GM23338 (cell line): ENCODE measurements at regions not wholly inside any gene's neighbourhood (a gene's known extent, or its start where the extent isn't known, plus 50 kb on each side); places are given as distances from the start of the nearest gene placed in this dataset.

Source experiments
- ATAC-seq: fragments of 200-7000 bp; cut with Tn5 transposase; 3 replicates; pipeline ENCODE4 v1.9.1; 2020
- DNase-seq: peaks from one replicate; pipeline ENCODE4 v3.0.0-alpha.2; 2015; ENCODE audit warnings: low spot score
- H2AFZ ChIP-seq: fragments of 200-600 bp; sonication (generic); 2 replicates; pipeline ENCODE4 v1.8.0; 2016; ENCODE audit warnings: antibody characterized with exemption, mild to moderate bottlenecking, moderate library complexity
- H3F3A ChIP-seq: fragments of 200-600 bp; sonication (generic); replicated peaks from 2 replicates; pipeline ENCODE4 v1.8.0; 2017; ENCODE audit warnings: antibody characterized with exemption, mixed run types, low read depth
- H3K27ac ChIP-seq: fragments of 200-600 bp; sonication (generic); 2 replicates; pipeline ENCODE4 v1.6.1; 2016; ENCODE audit warnings: low read depth
- H3K27me3 ChIP-seq: fragments of 200-600 bp; sonication (generic); 2 replicates; pipeline ENCODE4 v1.8.0; 2016; ENCODE audit warnings: mild to moderate bottlenecking, mixed run types, moderate library complexity; ENCODE audit not compliant: insufficient read depth
- H3K36me3 ChIP-seq: fragments of 200-600 bp; sonication (generic); 2 replicates; pipeline ENCODE4 v1.8.0; 2016; ENCODE audit warnings: mild to moderate bottlenecking; ENCODE audit not compliant: insufficient read depth
- H3K4me1 ChIP-seq: fragments of 200-600 bp; sonication (generic); 2 replicates; pipeline ENCODE4 v1.8.0; 2016; ENCODE audit warnings: mild to moderate bottlenecking, moderate library complexity; ENCODE audit not compliant: insufficient read depth
- H3K4me2 ChIP-seq: fragments of 200-600 bp; sonication (generic); 2 replicates; pipeline ENCODE4 v1.7.1; 2017; ENCODE audit warnings: mixed run types
- H3K4me3 ChIP-seq: fragments of 200-600 bp; sonication (generic); 2 replicates; pipeline ENCODE4 v1.6.1; 2016; ENCODE audit warnings: mixed run types
- H3K79me2 ChIP-seq: fragments of 200-600 bp; sonication (generic); replicated peaks from 2 replicates; pipeline ENCODE4 v1.8.0; 2017; ENCODE audit warnings: mild to moderate bottlenecking; ENCODE audit not compliant: insufficient read depth
- H3K9me2 ChIP-seq: fragments of 200-600 bp; sonication (generic); 2 replicates; pipeline ENCODE4 v1.8.0; 2017; ENCODE audit not compliant: insufficient read depth
- H4K20me1 ChIP-seq: fragments of 200-600 bp; sonication (generic); replicated peaks from 2 replicates; pipeline ENCODE4 v1.8.0; 2017; ENCODE audit warnings: mild to moderate bottlenecking; ENCODE audit not compliant: insufficient read depth
- H3K27ac Mint-ChIP-seq: 2 replicates; pipeline ENCODE4 v1.8.0; 2020; ENCODE audit warnings: inconsistent platforms, mild to moderate bottlenecking, moderate library complexity, mixed read lengths
- H3K27me3 Mint-ChIP-seq: 3 replicates; pipeline ENCODE4 v1.8.0; 2022; ENCODE audit warnings: low read depth, mild to moderate bottlenecking, moderate library complexity, mixed read lengths, inconsistent platforms; ENCODE audit not compliant: insufficient read depth, poor library complexity
- H3K36me3 Mint-ChIP-seq: 3 replicates; pipeline ENCODE4 v1.8.0; 2021; ENCODE audit warnings: low read depth, mild to moderate bottlenecking, inconsistent platforms, moderate library complexity, mixed read lengths
- H3K4me1 Mint-ChIP-seq: 3 replicates; pipeline ENCODE4 v1.8.0; 2020; ENCODE audit warnings: mild to moderate bottlenecking, inconsistent platforms, mixed read lengths
- H3K4me3 Mint-ChIP-seq: 3 replicates; pipeline ENCODE4 v1.8.0; 2021; ENCODE audit warnings: moderate library complexity, mild to moderate bottlenecking, inconsistent platforms, mixed read lengths
- H3K9me3 Mint-ChIP-seq: 3 replicates; pipeline ENCODE4 v1.8.0; 2020; ENCODE audit warnings: moderate library complexity, mild to moderate bottlenecking, inconsistent platforms, mixed read lengths
- CREB1 ChIP-seq: fragments of 250-450 bp; sonication (Bioruptor Pico); IDR thresholded peaks from 2 replicates; pipeline ENCODE4 v1.5.0; 2020; ENCODE audit warnings: low read depth, mild to moderate bottlenecking, moderate library complexity
- CTCF ChIP-seq, 2 experiments: fragments of 200-600 bp in 1 of 2; sonication (generic) in 1 of 2; conservative IDR thresholded peaks; 2 replicates each; pipeline versions ENCODE4 v1.5.1 to v1.6.1; 2016 to 2017; ENCODE audit warnings: antibody characterized with exemption in 2 of 2, low read depth in 2 of 2, mild to moderate bottlenecking in 2 of 2, moderate library complexity in 1 of 2
- ETS1 ChIP-seq: IDR thresholded peaks from 2 replicates; pipeline ENCODE4 v1.6.1; 2016; ENCODE audit warnings: antibody characterized with exemption
- EZH2 ChIP-seq: fragments of 200-600 bp; sonication (generic); IDR thresholded peaks from one replicate; pipeline ENCODE4 v1.8.0; 2017; ENCODE audit warnings: antibody characterized with exemption, mild to moderate bottlenecking, low read depth; ENCODE audit not compliant: unreplicated experiment
- EZH2phosphoT487 ChIP-seq: fragments of 200-600 bp; sonication (generic); IDR thresholded peaks from one replicate; pipeline ENCODE4 v1.8.1; 2018; ENCODE audit warnings: antibody characterized with exemption; ENCODE audit not compliant: unreplicated experiment
- JUNB ChIP-seq: IDR thresholded peaks from one replicate; pipeline ENCODE4 v1.6.1; 2016; ENCODE audit warnings: antibody characterized with exemption; ENCODE audit not compliant: unreplicated experiment
- NANOG ChIP-seq: IDR thresholded peaks from 2 replicates; pipeline ENCODE4 v1.6.1; 2016; ENCODE audit warnings: antibody characterized with exemption, borderline replicate concordance
- POLR2AphosphoS5 ChIP-seq: IDR thresholded peaks from 2 replicates; pipeline ENCODE4 v1.6.1; 2016; ENCODE audit warnings: antibody characterized with exemption, low read depth
- REST ChIP-seq: IDR thresholded peaks from one replicate; pipeline ENCODE4 v1.6.1; 2018; ENCODE audit warnings: antibody characterized with exemption; ENCODE audit not compliant: unreplicated experiment
- STAT1 ChIP-seq: IDR thresholded peaks from one replicate; pipeline ENCODE4 v1.6.1; 2016; ENCODE audit warnings: antibody characterized with exemption; ENCODE audit not compliant: unreplicated experiment
- ZNF114 ChIP-seq: fragments of 250-450 bp; sonication (Bioruptor Pico); IDR thresholded peaks from 2 replicates; pipeline ENCODE4 v1.5.0; 2020; ENCODE audit warnings: mild to moderate bottlenecking, moderate library complexity
- ZNF331 ChIP-seq: fragments of 250-450 bp; sonication (Bioruptor Pico); IDR thresholded peaks from 2 replicates; pipeline ENCODE4 v1.5.0; 2020; ENCODE audit warnings: low read depth, mild to moderate bottlenecking, moderate library complexity
- ZNF462 ChIP-seq: fragments of 250-450 bp; sonication (Bioruptor Pico); IDR thresholded peaks from 2 replicates; pipeline ENCODE4 v1.5.0; 2020; ENCODE audit warnings: mild to moderate bottlenecking, moderate library complexity

- Histone ChIP-seq H3K4me2 (no peak overlapping the region), H3K4me1 (no peaks in the 10 kb centered on the region), H3K4me3 (no peak overlapping the region), H3K36me3 (no peaks in the 10 kb centered on the region), H3K9me2 (no peaks in the 10 kb centered on the region), H3K27me3 (no peaks in the 10 kb centered on the region), H3K79me2 (no peaks in the 10 kb centered on the region), H2AFZ (no peak overlapping the region), H4K20me1 (no peaks in the 10 kb centered on the region), H3K27ac (no peak overlapping the region), H3F3A (no peaks in the 10 kb centered on the region)
- no peaks in the 10 kb centered on the region for H3K36me3 Mint-ChIP-seq
- H3K27ac Mint-ChIP-seq = no peak overlapping the region
- no peaks in the 10 kb centered on the region for H3K9me3 Mint-ChIP-seq
- H3K4me1 Mint-ChIP-seq = peaks cover 15% of the 10 kb centered on the region; the same call in 2 of the 3 replicates
- TF ChIP-seq REST (no peak), CREB1 (CRISPR knock-in tag) (no peak), ZNF331 (CRISPR knock-in tag) (no peak), NANOG (no peak), STAT1 (no peak), POLR2AphosphoS5 (no peak), ZNF462 (CRISPR knock-in tag) (no peak), ZNF114 (no peak), JUNB (no peak), EZH2phosphoT487 (no peak), ETS1 (no peak), CTCF (conservative IDR thresholded peaks at IDR 0.05; ENCODE audit: low read depth in 2 of 2) (no peak), EZH2 (no peak)
- ATAC-seq = no peak
- DNase-seq = no peak
- no peak overlapping the region for H3K4me3 Mint-ChIP-seq
- H3K27me3 Mint-ChIP-seq = peaks cover 5% of the 10 kb centered on the region
Observed at GRCh38 chr13:111957913-111958450, 109.0 kb upstream of the SOX1 start.
